PC-9 (cell line): ENCODE measurements at regions not wholly inside any gene's neighbourhood (a gene's known extent, or its start where the extent isn't known, plus 50 kb on each side); places are given as distances from the start of the nearest gene placed in this dataset.

Source experiments
- CTCF ChIP-seq: fragments of 200-600 bp; sonication (generic); conservative IDR thresholded peaks from 2 replicates; pipeline ENCODE4 v1.6.1; 2017; ENCODE audit warnings: mixed run types, antibody characterized with exemption, mild to moderate bottlenecking, moderate library complexity
- EZH2 ChIP-seq: fragments of 200-600 bp; sonication (generic); IDR thresholded peaks from 2 replicates; pipeline ENCODE4 v1.8.0; 2017; ENCODE audit warnings: antibody characterized with exemption, low read depth

GRCh38 chr2:8522687-8523086 is 159.2 kb upstream of the ID2 start:
- no peak for TF ChIP-seq CTCF
- no peak for TF ChIP-seq EZH2
